CD4-positive, alpha-beta T cell treated with Interleukin-2 at 100 ng/mL for 4 hours (primary cell): ENCODE measurements at regions not wholly inside any gene's neighbourhood (a gene's known extent, or its start where the extent isn't known, plus 50 kb on each side); places are given as distances from the start of the nearest gene placed in this dataset.
"Not testable (repeated sequence)": the region's sequence is repeated elsewhere in the genome, so short reads cannot be mapped to it uniquely, and the experiment has no call there.

ENCODE experiments used
- DNase-seq: peaks from one replicate; pipeline ENCODE4 v3.0.0-alpha.2; 2020; ENCODE audit warnings: low spot score

DNA sequence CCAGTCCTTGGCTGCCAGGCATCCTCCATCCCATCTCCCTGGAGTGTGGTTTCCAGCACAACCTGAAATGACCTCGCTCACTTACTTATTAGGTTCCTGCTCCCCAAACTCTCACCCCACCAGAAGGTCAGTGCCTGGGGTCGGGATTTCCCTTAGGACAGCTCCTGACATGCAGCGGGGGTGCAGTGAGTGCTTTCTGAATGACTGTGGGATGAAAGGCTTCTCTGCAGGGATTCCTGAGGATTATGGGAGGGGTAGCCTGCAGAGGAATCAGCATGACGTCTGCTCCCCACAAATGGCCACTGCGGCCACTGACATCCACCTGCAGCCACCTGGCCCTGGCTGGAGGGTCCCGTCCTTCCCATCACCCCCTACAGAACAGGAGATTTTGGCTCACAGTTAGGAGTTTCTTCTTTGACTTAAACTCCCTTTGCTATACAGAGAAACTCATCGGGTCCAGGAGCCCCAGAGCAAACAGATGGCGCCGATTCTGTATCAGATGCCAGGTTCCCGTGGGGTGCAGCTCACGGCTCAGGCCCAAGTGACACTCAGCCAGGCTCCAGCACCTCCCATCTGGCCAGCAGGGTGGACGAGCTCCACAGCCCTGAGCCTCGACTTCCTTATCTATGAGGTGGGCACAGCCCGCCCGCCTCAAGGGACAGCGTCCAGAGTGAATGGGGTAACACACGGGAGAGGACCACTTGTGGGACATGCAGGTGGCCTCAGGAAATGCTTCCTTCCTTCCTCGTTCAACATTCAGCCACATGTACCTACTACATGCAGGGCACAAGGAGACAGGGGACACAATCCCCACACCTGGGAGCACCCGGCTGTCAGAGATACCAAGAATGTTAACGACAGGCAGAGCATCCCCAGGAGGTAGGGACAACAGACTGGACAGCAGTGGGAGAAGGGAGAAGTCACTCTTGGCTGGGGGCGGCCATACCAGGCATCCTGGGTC lies 69.8 kb downstream of the RMI2 start:
- DNase-seq, result no peak

DNA sequence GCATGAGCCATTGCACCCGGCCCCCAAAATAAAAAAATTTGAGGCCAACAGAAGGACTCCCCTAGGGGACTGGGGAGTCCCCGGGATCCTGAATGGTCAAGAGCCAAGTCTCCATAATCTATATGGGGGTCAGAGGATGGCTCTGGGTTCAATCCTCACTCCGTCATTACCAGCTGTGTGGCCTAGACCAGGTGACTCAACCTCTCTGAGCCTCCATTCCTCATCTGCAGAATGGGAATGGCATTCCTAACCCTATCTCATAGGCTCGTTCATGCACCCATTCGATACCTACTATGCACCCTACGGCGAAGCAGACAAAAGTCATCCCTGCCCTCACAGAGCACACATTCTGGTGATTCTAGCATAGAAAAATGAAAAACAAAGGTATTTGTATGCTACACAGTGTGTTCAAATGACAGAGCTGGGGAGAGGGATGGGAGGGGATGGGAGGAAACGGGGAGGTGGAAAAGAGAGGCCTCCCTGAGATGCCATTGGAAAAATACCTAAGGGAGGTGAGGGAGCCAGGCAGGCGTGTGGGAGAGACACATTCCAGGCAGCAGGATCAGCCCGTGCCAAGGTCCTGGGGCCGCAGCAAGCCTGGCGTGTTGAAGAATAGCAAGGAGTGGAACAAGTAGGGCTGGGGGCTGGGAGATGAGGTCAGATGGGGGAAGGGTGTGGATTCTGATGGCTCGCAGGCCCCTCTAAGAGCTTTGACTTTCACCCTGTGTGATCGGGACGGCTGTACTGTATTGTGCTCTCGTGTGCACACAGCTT lies 71.2 kb downstream of the RMI2 start:
- no peak for DNase-seq

DNA sequence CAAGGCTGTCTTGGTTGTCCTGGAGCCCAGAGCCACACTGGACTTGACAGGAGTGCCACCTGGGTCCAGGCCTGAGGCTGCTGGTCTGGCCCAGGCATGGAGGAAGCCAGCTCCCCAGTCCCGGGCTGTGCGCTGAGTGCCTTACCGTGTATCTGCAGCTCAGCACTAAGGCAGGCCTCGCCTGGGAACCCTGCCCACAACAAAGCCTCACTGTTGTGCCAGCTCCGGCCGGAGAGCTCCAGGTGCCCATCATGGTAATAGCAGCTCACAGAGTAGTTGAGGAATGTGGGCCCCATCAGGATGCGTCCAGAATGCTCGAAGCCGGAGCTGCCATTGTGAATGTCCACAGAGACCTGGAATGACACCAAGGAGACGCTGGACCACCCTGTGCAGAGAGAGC lies 72.2 kb downstream of the RMI2 start:
- no peak for DNase-seq

DNA sequence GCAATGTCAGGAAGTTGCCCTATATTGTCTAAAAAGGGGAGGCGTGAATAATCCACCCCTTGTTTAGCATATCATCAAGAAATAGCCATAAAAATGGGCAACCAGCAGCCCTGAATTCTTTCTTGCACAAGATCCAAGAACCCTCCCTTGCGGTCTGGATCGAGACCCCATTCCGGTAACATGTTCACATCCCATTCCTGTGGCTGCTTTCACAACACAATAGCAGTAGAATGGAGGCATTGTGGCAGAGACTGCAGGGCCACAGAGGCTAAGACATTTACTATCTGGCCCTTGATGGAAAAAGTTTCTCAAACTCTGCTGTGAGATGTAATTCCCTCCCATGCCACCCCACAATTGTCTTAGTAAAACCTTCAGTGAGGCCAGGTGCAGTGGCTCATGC lies 73.2 kb downstream of the RMI2 start:
- no peak for DNase-seq

DNA sequence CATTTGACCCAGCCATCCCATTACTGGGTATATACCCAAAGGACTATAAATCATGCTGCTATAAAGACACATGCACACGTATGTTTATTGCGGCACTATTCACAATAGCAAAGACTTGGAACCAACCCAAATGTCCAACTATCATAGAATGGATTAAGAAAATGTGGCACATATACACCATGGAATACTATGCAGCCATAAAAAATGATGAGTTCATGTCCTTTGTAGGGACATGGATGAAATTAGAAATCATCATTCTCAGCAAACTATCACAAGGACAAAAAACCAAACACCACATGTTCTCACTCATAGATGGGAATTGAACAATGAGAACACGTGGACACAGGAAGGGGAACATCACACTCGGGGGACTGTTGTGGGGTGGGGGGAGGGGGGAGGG lies 74.8 kb downstream of the RMI2 start:
- DNase-seq, result not testable (repeated sequence)

DNA sequence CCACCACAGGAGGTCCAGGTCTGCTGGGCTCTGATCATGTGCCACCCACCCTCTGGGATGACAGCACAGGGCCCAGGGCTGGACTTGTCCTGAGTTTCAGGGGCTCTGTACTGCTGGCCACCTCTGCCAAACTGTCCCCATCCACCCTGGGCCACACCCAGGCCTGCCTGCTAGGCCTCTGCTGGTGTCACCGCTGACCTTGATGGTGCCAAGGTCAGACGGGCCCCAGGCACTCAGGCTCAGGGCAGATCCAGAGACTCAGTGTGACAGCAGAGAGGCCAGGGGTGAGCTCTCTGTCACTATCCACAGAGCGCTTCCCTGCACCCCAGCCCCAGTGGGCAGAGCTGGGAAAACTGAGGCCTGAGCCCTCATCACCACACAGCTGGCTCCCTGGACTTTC lies 75.6 kb downstream of the RMI2 start:
- no peak for DNase-seq

DNA sequence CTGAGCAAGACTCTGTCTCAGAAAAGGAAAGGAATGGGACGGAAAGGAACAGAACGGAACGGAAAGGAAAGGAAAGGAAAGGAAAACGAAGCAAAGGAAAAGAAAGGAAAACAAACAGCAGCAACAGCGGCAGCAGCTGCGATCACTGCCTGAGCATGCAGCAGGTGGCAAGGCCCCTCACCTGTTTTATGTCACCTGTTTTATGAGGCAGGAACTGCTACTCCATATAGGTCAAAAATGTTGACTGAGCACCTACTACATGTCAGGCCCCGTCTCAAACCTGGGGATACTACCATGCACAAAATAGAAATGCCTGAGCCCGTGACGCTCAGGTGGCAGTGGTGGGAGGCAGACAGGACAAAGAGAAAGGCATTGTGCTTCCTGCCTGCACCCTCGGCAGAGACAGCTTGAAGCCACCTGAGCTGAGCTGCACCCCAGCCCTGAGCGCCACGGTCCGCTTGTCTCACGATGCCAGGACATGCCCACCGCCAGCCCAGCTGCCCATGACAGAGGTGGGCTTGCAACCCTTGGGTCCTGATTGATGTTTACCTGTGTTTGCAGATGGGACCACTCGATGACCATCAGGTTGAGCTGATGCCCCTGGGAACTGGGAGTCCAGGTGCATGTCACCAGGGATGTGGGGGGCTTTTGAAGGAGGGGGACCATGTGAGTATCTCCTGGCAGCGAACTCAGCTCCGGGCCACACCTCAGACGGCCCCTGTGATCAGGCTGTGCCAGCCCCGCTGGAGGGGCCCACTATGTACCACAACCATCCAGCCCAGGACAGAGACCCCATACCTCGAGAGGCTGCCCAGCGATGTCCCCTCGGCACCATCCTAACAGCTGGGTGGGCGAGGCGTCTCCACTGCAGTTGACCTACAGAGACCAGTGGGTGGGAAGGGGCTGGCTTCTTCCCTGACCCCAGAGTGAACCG lies 77.4 kb downstream of the RMI2 start:
- DNase-seq, result no peak

DNA sequence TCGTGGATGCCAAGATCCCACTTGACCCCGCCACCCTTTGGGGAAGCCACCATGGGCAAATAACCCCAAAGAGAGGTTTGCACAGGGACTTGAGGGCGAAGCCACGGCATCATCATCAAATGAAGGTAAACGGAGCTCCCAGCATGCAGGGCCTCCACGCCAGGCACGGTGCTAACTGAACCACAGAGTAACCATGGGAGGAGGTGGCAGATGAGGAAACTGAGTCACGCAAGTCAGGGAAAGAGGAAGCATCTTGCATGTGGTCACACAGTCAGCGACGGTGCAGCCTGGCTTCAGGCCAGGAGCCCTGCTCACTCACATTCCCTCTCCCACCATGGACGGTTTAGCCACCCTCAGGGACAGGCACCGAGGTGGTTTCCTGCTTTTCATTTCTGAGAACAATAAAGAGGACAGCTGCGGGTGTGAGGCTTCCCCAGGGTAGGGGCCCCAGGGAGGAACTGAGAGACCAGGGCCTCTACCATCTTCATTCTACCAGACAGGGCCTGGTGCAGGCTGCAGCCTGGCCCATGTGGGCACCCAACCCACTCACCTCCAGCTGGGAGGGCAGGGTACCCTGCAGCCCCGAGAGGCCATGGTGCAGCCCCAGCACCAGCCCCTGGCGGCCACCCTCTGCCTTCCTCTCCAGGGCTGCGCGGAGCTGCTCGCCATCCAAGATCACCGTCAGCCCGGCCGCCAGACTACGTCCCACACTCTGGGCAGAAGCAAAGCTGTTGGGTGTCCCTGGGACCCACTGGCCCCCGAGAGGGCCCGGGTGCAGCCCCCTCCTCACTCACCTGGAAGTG lies 78.3 kb downstream of the RMI2 start:
- DNase-seq, result no peak

DNA sequence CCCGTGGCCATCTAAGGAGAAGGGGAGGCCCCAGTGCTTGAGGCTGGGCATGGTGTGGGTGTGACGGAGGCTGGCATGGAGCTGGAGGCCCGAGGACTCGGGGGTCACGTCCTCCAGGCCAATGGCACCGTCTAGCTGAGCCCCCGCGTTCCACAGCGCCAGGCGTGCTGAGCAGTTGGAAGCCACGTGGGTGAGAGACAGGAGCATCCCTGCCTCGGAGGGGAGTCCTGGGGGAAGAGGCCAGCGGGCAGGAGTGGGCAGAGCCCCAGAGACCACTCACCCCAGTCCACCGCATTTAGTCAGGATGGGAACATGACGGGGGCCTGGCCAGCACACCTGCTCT lies 78.8 kb downstream of the RMI2 start:
- DNase-seq, result no peak

DNA sequence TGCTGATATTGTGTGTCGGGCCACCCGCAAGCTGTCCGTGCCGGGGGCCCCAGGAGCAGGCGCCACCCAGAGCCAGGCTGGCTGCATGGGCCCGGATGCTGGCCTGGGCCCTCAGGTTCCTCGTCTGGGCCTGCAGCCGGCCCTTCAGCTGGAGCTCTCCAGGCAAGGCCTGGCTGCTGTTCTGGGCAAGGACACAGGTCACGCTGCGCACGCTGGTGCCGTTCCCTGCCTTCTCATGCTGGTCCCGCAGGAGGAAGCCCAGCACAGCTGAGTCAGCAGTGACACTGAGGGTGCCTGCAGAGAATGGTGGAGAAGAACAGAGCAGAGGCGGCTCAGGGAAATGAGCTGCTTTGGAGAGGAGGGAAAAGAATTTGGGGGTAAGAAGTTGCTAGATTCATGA lies 79.9 kb downstream of the RMI2 start:
- DNase-seq, result no peak

DNA sequence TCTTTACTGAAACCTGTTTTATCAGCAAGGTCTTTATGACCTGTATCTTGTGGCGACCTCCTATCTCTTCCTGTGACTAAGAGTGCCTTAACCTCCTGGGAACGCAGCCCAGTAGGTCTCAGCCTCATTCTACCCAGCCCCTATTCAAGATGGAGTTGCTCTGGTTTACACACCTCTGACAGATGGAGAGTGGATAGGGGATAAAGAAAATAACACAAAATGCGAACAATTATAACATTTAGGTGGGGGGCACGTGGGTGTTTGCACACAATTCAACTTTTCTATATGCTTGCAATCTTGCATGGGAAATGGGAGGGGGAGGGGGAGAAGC lies 83.3 kb downstream of the RMI2 start:
- DNase-seq, result no peak

DNA sequence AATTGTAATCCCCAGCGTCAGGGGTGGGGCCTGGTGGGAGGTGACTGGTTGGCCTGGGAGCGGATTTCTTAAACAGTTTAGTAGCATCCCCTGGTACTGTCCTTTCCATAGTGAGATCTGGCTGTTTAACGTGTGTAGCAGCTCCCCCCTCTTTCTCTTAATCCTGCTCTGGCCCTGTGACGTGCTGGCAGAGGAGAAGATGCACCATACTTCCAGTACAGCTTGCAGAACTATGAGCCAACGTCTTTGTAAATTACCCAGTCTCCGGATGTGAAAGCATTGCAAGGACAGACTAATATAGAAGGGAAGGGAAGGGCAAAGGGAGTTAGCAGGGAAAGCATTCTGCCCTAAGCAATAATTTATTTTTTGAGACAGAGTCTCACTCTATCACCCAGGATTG lies 83.9 kb downstream of the RMI2 start:
- DNase-seq, result no peak

DNA sequence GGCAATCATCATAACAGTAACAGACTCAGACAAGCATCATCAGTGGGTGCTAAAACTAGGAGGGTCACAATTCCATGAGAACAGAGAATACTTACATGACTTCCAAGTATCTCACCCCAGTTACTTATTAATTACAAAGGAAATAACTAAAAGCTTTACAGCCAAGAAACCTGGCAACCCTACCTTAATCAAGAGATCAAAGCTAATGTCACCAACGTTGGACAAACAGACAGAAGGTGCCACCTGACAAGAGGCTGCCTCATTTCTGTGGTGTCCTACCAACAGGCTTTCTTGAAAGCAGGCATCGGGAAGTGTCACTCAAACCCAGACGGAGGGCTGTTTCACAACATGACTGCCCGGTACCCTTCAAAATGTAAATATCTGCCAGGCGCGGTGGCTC lies 84.6 kb downstream of the RMI2 start:
- DNase-seq, result no peak

DNA sequence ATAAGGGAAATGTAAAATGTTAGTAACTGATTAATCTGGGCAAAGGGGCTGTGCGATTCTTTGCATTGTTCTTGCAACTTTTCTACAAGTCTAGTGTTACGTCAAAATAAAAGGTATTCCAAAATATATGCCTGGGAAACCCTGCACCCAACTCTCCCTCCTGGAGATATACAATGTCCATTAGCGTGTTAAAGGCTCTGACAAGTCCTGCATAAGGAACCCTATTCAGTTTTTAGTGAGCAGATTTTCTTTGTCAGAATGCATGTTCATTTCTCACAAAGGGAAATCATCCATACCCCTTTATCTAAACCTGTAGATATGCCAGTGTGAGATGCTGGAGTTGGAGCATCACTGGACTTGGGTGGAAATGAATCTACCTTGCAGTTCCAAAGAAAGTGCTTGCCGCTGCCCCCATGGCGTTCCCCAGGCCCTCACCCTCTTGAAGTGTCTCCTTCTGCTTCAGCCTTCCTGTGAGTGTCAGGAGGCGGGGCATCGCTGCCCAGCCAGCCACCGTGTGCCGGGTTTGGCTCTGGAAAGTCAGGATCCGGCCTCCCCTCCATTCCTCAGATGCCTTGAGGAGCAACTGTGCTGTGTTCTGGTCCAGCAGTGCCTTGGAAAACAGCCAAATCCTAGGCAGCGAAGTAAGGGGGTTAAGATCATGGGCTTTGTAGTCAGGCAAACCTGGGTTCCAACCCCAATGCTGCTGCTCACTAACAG lies 85.5 kb downstream of the RMI2 start:
- no peak for DNase-seq

DNA sequence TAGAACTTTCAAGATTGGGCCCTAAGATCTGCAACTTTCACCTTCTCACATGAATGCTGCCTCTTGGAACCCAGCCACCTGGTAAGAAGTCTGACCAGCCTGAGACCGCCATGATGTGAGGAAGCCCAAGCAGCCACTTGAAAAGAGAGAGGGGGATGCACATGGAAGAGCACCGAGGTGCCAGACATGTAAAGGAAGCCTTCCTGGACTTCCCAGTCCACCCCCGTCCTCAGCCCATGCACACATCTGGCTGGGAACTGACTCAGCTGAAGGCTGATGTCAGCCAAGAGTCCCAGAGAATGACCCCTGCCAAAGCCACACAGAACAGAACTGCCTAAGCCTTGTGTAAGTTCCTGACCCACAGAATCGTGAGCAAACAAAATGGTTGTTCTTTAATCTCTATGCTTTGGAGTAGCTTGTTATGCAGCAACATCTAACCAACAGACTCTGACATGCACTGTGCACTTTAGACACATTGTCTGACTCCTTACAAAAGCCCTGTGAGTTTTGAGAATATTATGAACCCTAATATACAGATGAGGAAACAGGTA lies 86.7 kb downstream of the RMI2 start:
- DNase-seq, result no peak

DNA sequence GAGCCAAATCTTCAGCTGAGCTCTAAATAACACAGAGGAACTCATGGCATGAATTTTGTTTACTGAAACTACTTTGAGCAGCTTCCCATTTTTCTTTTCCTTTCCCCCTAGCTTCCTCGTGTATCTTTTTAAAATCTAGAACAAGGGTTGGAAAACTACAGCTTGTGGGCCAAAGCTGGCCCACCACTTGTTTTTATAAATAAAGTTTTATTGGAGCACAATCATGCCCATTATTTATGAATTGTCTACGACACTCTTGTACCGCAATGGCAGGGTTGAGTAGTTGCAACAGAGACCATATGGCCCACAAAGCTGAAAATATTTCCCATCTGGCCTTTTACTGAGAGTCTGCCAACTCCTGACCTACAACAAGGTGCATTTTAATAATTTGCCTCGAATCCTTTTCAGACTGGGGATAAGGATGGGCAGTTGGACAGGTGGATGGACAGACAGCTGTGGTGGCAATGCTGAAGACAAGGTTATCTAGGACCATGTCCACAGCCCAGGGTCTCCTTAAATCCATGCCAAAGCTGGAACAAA lies 87.7 kb downstream of the RMI2 start:
- no peak for DNase-seq

DNA sequence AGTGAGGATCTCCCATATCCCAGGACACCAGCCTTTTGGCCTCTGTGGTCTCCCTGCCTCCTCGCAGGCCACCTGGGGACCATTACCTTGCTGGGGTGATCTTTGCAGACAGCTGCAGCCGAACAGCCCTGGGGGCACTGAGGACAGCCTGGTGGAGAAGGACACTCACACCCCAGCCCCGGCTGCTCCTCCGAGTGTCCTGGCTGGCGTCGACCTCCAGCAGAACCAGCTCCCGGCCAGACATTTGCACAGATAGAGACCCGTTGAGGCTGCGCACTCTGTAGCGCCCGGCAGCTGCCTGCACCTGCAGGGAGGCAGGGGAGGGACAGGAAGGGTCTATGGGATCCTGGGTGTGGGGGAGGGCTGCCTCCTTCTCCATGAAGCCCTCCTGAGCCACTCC lies 90.3 kb downstream of the RMI2 start:
- no peak for DNase-seq

DNA sequence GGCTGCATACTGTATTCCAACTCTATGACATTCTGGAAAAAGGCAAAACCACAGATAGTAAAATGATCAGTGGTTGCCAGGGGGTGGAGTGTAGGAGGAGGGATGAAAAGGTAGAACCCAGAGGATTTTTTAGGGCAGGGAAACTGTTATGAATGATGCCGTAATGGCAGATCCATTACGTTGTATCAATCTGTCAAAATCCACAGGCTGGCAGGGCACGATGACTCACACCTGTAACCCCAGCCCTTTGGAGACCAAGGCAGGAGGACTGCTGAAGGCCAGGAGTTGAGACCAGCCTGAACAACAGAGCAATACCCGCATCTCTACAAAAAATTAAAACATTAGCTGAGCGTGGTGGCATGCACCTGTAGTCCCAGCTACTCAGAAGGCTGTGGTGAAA lies 91.8 kb downstream of the RMI2 start:
- DNase-seq, result no peak

DNA sequence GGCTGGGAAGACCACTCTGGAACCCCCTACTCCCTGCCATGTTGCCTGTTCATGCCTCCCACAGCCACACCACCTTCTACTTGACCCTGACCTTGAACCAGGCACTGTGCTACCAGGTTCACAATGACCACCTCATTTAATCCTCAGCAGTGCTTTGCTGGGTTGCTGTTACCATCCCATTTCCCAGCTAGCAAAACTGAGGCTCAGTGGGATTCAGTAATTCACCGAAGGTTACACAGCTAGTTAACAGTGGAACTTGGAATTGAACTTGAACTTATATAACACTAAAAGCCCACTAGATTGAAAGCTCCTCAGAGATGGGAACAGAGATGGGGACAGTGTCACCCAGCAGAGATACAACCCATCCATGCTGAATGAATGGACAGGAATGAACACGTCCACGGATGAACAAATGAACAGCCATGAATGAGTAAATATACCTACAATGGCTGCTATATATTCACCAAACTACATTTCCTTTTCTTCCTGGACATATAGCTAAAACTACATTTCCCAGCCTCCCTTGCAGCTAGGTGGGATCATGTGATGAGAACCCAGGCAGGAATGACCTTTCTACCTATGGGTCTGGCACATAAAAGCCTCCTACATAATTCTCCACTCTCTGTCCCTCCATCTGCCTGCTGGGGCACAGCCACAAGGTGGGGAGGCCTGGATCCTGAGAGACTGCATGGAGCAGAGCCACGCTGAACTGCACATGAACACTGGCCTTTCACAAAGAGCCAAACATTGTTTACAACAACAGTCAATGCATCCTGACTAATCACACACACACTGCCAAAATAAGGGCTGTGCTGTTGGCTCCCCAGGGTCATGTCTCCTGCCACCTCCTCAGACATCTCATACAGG lies 94.8 kb downstream of the RMI2 start:
- DNase-seq, result no peak

DNA sequence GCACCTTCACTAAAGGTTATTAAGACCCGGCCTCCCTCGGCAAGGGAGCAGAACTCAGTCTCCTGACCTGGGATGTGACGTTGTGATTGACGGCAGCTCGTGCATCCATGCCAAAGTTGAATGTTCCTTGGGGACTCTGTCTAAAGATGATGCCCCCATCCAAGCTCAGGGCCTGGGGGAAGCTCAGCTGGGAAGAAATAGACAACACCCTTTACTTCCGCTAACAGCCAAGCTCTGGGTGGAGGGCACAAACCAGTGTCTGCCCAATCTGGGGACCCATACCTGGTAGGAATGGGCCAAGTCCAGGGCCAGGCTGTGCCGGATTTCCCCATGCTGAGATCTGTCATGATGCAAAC lies 95.4 kb downstream of the RMI2 start:
- no peak for DNase-seq
